ENCODE measurements at regions not wholly inside any gene's neighbourhood (a gene's known extent, or its start where the extent isn't known, plus 50 kb on each side); places are given as distances from the start of the nearest gene placed in this dataset.
"Not testable (repeated sequence)": the region's sequence is repeated elsewhere in the genome, so short reads cannot be mapped to it uniquely, and the experiment has no call there.

- DNase-seq, result no peak
Observed at GRCh38 chr14:27725482-27725881, 1041.1 kb upstream of the FOXG1 start.

GRCh38 chr14:27727251-27727770 is 1039.3 kb upstream of the FOXG1 start:
- no peak for DNase-seq

- no peak for DNase-seq
Observed at GRCh38 chr14:27730204-27730603, 1036.4 kb upstream of the FOXG1 start.

- DNase-seq, result no peak
Observed at GRCh38 chr14:27739657-27740156, 1026.9 kb upstream of the FOXG1 start.

GRCh38 chr14:27750114-27750513 is 1016.5 kb upstream of the FOXG1 start:
- no peak for DNase-seq

GRCh38 chr14:27757642-27758041 is 1008.9 kb upstream of the FOXG1 start:
- not testable (repeated sequence) for DNase-seq

GRCh38 chr14:27760367-27760766 is 1006.2 kb upstream of the FOXG1 start:
- not testable (repeated sequence) for DNase-seq

- peak in 8 of 58 donors; percentile 2 to 24 (median 4) for DNase-seq
Observed at GRCh38 chr14:27799066-27800028, 967.2 kb upstream of the FOXG1 start.

- not testable (repeated sequence) for DNase-seq
Observed at GRCh38 chr14:27817746-27818430, 948.7 kb upstream of the FOXG1 start.

- peak in 14 of 58 donors; percentile 1 to 46 (median 4) for DNase-seq
Observed at GRCh38 chr14:27826149-27826548, 940.4 kb upstream of the FOXG1 start.

GRCh38 chr14:27831978-27832377 is 934.6 kb upstream of the FOXG1 start:
- DNase-seq, result not testable (repeated sequence)

- DNase-seq, result peak in 1 of 58 donors; percentile 6
Observed at GRCh38 chr14:27833001-27833400, 933.6 kb upstream of the FOXG1 start.

GRCh38 chr14:27836386-27836785 is 930.2 kb upstream of the FOXG1 start:
- DNase-seq, result no peak

GRCh38 chr14:27845241-27845850 is 921.2 kb upstream of the FOXG1 start:
- no peak for DNase-seq

GRCh38 chr14:27845902-27846301 is 920.7 kb upstream of the FOXG1 start:
- DNase-seq, result no peak

GRCh38 chr14:27847480-27847879 is 919.1 kb upstream of the FOXG1 start:
- DNase-seq, result not testable (repeated sequence)

- not testable (repeated sequence) for DNase-seq
Observed at GRCh38 chr14:27849193-27849592, 917.4 kb upstream of the FOXG1 start.

- DNase-seq, result no peak
Observed at GRCh38 chr14:27862684-27863083, 903.9 kb upstream of the FOXG1 start.

GRCh38 chr14:27863166-27863565 is 903.4 kb upstream of the FOXG1 start:
- no peak for DNase-seq

GRCh38 chr14:27881063-27881462 is 885.5 kb upstream of the FOXG1 start:
- DNase-seq, result no peak

GRCh38 chr14:27881646-27882045 is 884.9 kb upstream of the FOXG1 start:
- no peak for DNase-seq

Data from anterior cingulate cortex (tissue), 58 donors.